ENCODE measurements at regions not wholly inside any gene's neighbourhood (a gene's known extent, or its start where the extent isn't known, plus 50 kb on each side); places are given as distances from the start of the nearest gene placed in this dataset.

DNA sequence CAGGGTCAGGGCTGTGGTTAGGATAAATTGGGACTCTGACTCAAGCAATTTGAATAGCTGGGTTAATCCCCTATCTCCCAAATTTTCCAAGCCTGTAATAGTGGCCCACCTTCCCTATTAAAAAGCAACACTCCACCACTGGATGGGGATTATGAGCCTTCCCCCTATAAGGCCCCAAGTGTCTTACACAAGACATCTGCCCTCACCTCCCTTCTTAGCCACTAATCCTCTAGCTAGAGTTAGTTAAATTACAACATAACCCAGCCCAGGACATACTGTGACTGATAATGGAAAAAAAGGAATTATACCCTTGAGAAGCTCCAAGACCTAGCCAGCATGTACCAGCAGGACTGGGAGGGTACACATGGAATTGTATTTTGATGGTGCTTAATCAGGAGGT lies 190.4 kb downstream of the NRP2 start:
- TF ChIP-seq, protein P1, sequence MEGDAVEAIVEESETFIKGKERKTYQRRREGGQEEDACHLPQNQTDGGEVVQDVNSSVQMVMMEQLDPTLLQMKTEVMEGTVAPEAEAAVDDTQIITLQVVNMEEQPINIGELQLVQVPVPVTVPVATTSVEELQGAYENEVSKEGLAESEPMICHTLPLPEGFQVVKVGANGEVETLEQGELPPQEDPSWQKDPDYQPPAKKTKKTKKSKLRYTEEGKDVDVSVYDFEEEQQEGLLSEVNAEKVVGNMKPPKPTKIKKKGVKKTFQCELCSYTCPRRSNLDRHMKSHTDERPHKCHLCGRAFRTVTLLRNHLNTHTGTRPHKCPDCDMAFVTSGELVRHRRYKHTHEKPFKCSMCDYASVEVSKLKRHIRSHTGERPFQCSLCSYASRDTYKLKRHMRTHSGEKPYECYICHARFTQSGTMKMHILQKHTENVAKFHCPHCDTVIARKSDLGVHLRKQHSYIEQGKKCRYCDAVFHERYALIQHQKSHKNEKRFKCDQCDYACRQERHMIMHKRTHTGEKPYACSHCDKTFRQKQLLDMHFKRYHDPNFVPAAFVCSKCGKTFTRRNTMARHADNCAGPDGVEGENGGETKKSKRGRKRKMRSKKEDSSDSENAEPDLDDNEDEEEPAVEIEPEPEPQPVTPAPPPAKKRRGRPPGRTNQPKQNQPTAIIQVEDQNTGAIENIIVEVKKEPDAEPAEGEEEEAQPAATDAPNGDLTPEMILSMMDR (IDR thresholded peaks at IDR 0.05): no peak
- no peak for TF ChIP-seq POLR2A (IDR thresholded peaks at IDR 0.05)
